Epithelial cell of esophagus (primary cell): ENCODE measurements at regions not wholly inside any gene's neighbourhood (a gene's known extent, or its start where the extent isn't known, plus 50 kb on each side); places are given as distances from the start of the nearest gene placed in this dataset.
"Not testable (repeated sequence)": the region's sequence is repeated elsewhere in the genome, so short reads cannot be mapped to it uniquely, and the experiment has no call there.

Source experiments
- DNase-seq: peaks from one replicate; pipeline ENCODE4 v3.0.0; 2010; ENCODE audit warnings: low read depth
- H3K4me3 ChIP-seq: 2 replicates; pipeline ENCODE4 v1.5.1; 2011; ENCODE audit warnings: mild to moderate bottlenecking, low read length, control low read depth
- CTCF ChIP-seq: IDR thresholded peaks from 2 replicates; pipeline ENCODE4 v1.5.1; 2011; ENCODE audit warnings: low read depth, mild to moderate bottlenecking, low read length, control low read depth, inconsistent platforms; ENCODE audit not compliant: insufficient read depth; ENCODE audit errors: missing control alignments

GRCh38 chrX:65910899-65911298 is 129.0 kb downstream of the VSIG4 start:
- TF ChIP-seq CTCF: no peak

GRCh38 chrX:65903750-65904149 is 136.1 kb downstream of the VSIG4 start:
- no peak for DNase-seq
- no peak for TF ChIP-seq CTCF
- no peak overlapping the region for H3K4me3 ChIP-seq

More at GRCh38 chrX:65910899-65911298, 129.0 kb downstream of the VSIG4 start:
- no peak for DNase-seq
- no peak overlapping the region for H3K4me3 ChIP-seq

DNA sequence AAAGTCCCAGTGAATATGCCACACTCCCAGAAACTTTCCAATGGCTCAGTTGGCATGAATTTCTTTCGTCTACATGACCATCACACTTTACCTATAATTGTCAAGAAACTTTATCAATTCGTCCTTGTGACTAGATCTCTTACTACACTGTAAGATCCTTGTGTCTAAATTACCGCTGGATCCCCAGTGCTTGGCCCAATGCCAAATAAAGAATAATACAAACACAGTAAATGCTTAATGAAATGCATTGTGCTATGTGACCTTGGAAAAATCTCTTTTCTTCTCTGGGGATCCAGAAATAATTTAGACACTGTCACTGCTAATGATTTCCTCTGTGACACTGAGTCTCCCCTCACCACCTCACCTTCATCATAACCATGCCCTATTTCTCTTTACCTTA is 137.9 kb downstream of the VSIG4 start:
- H3K4me3 ChIP-seq: no peak overlapping the region
- DNase-seq: no peak
- TF ChIP-seq CTCF: no peak

DNA sequence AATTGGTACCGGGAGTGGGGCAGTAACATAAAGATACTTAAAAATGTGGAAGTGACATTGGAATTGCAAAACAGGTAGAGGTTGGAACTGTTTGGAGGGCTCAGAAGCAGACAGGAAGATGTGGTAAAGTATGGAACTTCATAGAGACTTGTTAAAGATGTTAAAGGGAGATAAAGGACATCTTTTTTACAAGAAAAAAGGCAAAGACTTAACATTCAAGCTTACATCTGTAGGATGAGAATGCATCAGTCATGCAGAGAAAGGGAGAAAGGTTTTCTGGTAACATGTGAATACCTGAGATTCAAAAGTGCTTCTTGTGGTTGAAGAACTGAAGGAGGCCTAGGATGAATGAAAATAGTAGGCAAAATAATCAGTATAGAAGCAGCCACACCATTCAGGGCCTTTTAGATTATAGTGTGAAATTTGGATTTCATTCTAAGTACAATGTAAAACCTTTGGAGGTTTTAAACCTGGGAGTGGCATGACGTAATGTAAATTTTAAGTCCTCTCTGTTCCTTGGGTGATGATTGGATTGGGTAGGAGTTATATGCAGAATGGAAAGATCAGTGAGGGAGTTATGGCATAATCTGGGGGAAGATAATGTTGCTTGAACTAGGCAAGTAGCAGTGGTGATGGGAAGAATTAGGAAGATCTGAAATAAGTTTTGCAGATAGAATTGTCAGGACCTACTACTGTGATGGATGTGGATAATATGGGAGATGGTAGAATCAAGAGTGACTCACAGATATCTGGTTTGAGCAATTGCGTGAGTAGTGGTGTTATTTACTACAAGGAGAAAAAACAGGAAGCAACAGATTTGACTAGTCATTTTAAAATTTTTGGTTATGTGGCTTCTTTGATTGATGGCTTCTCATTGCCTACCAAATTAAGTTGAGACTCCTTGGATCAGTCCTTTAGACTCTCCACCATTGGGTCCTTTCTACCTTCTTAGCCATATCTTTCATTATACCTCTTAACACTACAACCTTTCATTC is 138.7 kb downstream of the VSIG4 start:
- no peak for TF ChIP-seq CTCF

GRCh38 chrX:65894133-65894532 is 145.7 kb downstream of the VSIG4 start:
- H3K4me3 ChIP-seq: no peak overlapping the region
- no peak for TF ChIP-seq CTCF
- DNase-seq: peak; percentile 33

More for the DNA sequence above, 138.7 kb downstream of the VSIG4 start:
- no peak overlapping the region for H3K4me3 ChIP-seq
- DNase-seq: peak; percentile 14

- not testable (repeated sequence) for DNase-seq
Measured at GRCh38 chrX:65891817-65892216, 148.1 kb downstream of the VSIG4 start.

GRCh38 chrX:65888150-65888549 is 151.7 kb downstream of the VSIG4 start:
- not testable (repeated sequence) for DNase-seq, H3K4me3 ChIP-seq

More at GRCh38 chrX:65891817-65892216, 148.1 kb downstream of the VSIG4 start:
- not testable (repeated sequence) for H3K4me3 ChIP-seq

GRCh38 chrX:65883556-65883955 is 156.3 kb downstream of the VSIG4 start:
- TF ChIP-seq CTCF: no peak
- H3K4me3 ChIP-seq: no peak overlapping the region
- DNase-seq: no peak
